ENCODE measurements at regions not wholly inside any gene's neighbourhood (a gene's known extent, or its start where the extent isn't known, plus 50 kb on each side); places are given as distances from the start of the nearest gene placed in this dataset.

GRCh38 chrX:40333344-40333743 lies 235.6 kb upstream of the BCOR start:
- DNase-seq (ENCODE audit: low read depth in 1 of 2, low spot score in 1 of 2) = no peak
- Histone ChIP-seq H3K27me3 (ENCODE audit: insufficient read depth, poor library complexity, severe bottlenecking) (no peaks in the 10 kb centered on the region), H3K4me3 (replicated peaks; ENCODE audit: insufficient read depth, low read length) (no peak overlapping the region), H3K27ac (replicated peaks) (no peak overlapping the region)
- TF ChIP-seq SPI1 (IDR thresholded peaks at IDR 0.05; ENCODE audit: borderline replicate concordance, low read depth) (no peak), GABPA (IDR thresholded peaks at IDR 0.05; ENCODE audit: low read depth) (no peak), POLR2AphosphoS5 (IDR thresholded peaks at IDR 0.05; ENCODE audit: low read depth) (no peak), CTCF (IDR thresholded peaks at IDR 0.05; ENCODE audit: insufficient read depth, low read length) (no peak), REST (IDR thresholded peaks at IDR 0.05; ENCODE audit: insufficient replicate concordance, low read depth) (no peak)

GRCh38 chrX:40331762-40332161 lies 234.0 kb upstream of the BCOR start:
- no peaks in the 10 kb centered on the region for H3K27me3 ChIP-seq (ENCODE audit: insufficient read depth, poor library complexity, severe bottlenecking)
- DNase-seq (ENCODE audit: low read depth in 1 of 2, low spot score in 1 of 2) = no peak
- H3K4me3 ChIP-seq (replicated peaks; ENCODE audit: insufficient read depth, low read length) = no peak overlapping the region
- H3K27ac ChIP-seq (replicated peaks) = no peak overlapping the region
- TF ChIP-seq CTCF (IDR thresholded peaks at IDR 0.05; ENCODE audit: insufficient read depth, low read length) (no peak), POLR2AphosphoS5 (IDR thresholded peaks at IDR 0.05; ENCODE audit: low read depth) (no peak), GABPA (IDR thresholded peaks at IDR 0.05; ENCODE audit: low read depth) (no peak), SPI1 (IDR thresholded peaks at IDR 0.05; ENCODE audit: borderline replicate concordance, low read depth) (no peak), REST (IDR thresholded peaks at IDR 0.05; ENCODE audit: insufficient replicate concordance, low read depth) (no peak)

- no peak for TF ChIP-seq POLR2AphosphoS5 (IDR thresholded peaks at IDR 0.05; ENCODE audit: low read depth)
- TF ChIP-seq GABPA (IDR thresholded peaks at IDR 0.05; ENCODE audit: low read depth) = no peak
- Histone ChIP-seq H3K4me3 (replicated peaks; ENCODE audit: insufficient read depth, low read length) (no peak overlapping the region), H3K27ac (replicated peaks) (no peak overlapping the region), H3K27me3 (ENCODE audit: insufficient read depth, poor library complexity, severe bottlenecking) (no peaks in the 10 kb centered on the region)
- no peak for DNase-seq (ENCODE audit: low read depth in 1 of 2, low spot score in 1 of 2)
Measured at GRCh38 chrX:40331353-40331752, 233.6 kb upstream of the BCOR start.

- DNase-seq (ENCODE audit: low read depth in 1 of 2, low spot score in 1 of 2) = peak; percentile 70 to 78
- no peak overlapping the region for H3K27ac ChIP-seq (replicated peaks)
- no peak overlapping the region for H3K4me3 ChIP-seq (replicated peaks; ENCODE audit: insufficient read depth, low read length)
- no peaks in the 10 kb centered on the region for H3K27me3 ChIP-seq (ENCODE audit: insufficient read depth, poor library complexity, severe bottlenecking)
- TF ChIP-seq SPI1 (IDR thresholded peaks at IDR 0.05; ENCODE audit: borderline replicate concordance, low read depth) = peak; percentile 44; the same call in 1 of the 2 replicates
- TF ChIP-seq POLR2AphosphoS5 (IDR thresholded peaks at IDR 0.05; ENCODE audit: low read depth) = peak; percentile 67
- TF ChIP-seq CTCF (IDR thresholded peaks at IDR 0.05; ENCODE audit: insufficient read depth, low read length) = no peak
- no peak for TF ChIP-seq GABPA (IDR thresholded peaks at IDR 0.05; ENCODE audit: low read depth)
Measured at GRCh38 chrX:40329616-40330015, 231.9 kb upstream of the BCOR start.
